HG02973 (cell line): ENCODE measurements at regions not wholly inside any gene's neighbourhood (a gene's known extent, or its start where the extent isn't known, plus 50 kb on each side); places are given as distances from the start of the nearest gene placed in this dataset.

Experiments
- ATAC-seq: cut with Tn5 transposase; IDR thresholded peaks from one replicate; pipeline ENCODE4 v1.9.1; 2021; ENCODE audit warnings: moderate library complexity; ENCODE audit not compliant: unreplicated experiment

DNA sequence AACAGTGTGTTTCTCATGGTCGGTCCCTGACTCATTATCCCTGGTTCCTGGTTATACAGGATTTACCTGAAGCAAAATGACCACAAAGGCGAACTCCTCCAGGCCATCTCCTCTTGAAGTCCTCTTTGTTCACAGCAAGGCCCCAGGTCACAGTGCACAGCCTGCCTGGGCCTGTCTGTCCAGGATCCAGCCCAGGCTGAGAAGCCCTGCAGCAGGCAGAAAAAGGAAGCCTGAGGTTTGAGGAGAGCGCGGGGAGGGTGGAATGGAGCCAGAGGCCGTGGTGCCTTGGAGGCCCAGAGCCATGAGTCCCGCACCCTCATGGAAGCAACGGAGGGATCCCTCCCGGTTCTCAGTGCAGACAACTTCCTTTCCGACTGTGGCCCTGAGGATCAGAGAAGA lies 136.8 kb upstream of the IRF2BP2 start:
- ATAC-seq: no peak

DNA sequence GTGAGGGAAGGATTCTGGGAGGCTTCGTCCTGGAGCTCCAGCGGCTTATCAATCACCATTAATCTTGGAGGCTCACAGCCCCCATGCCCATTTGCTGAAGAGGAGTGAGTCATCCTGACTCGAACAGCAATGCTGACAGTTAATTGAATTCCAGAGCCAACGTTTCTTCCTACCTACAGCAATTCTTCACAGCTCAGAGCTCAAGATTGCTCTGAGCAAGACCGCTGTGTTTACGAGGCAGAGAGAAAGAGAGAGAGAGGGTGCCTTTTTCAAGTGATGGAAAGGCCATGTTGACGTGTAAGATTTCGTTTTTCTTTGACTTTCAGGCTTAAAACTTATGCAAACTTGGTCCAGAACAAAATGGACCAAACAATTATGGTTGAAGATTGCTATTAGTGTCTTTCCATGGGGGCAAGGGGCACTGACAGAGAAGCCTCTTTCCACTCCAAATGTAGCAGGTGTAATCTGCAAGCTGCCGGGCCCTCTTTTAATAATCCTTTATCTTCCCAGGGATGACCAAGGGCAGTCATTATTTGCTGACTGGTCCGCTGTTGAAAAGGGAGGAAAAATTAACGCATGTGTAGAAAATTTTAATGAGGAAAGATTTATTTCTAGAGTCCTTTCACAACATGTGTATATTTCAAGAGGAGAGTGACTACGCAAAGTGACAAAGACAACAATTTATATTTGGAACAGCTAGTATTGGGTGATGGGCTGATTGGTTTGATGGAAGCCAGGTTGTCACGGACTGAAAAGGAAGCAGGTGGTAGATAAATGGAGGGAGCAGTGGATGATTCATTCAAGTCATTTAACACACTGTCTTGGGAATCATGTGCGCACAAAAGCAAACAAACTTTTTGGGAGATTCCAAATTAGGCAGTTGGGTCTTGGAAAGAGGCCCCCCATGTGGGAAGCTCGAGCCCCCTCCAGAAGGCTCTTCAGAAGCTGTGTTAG lies 136.1 kb upstream of the IRF2BP2 start:
- no peak for ATAC-seq

GRCh38 chr1:234745276-234745675 lies 135.3 kb upstream of the IRF2BP2 start:
- ATAC-seq: no peak

- no peak for ATAC-seq
Measured at GRCh38 chr1:234743791-234744611, 134.0 kb upstream of the IRF2BP2 start.

GRCh38 chr1:234742622-234743021 lies 132.6 kb upstream of the IRF2BP2 start:
- ATAC-seq: no peak

DNA sequence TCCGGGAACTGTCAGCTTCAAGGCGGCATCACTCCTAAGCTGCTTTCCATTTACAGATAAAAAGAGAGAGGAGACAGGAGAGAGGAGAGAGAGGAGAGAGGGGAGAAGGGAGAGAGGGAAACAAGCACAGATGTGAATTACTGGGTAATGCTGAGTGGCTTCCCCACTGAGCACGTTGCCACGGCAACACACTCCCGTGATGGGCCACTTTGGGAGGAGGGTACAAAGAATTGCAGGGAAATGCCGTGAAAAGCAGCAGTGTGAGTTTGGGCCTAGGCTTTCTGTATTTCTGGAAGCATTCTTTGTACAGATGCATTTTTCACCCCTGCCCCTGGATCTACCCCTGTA lies 128.0 kb upstream of the IRF2BP2 start:
- no peak for ATAC-seq

GRCh38 chr1:234735916-234736315 lies 125.9 kb upstream of the IRF2BP2 start:
- no peak for ATAC-seq

GRCh38 chr1:234735476-234735875 lies 125.5 kb upstream of the IRF2BP2 start:
- no peak for ATAC-seq

GRCh38 chr1:234734869-234735268 lies 124.9 kb upstream of the IRF2BP2 start:
- ATAC-seq: no peak

DNA sequence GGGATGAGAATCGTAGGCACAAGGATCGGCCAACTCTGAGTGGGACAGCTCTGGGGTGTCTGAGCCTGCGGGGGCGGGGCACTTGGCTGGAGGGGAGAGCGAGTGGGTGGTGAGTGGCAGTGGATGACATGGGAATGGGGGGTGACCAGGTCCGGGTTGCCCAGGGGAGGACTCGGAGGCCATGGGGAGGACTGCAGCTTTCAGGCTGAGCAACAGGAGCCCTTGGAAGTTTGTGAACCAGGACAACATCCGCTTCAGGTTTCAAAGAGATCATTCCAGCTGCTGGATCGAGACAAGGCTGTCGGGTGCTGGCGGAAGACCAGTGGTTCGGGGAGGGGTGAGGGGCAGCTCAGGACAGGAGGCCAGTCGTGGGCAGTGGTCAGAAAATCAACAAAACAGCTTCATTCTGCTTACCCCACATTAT lies 124.4 kb upstream of the IRF2BP2 start:
- ATAC-seq: no peak

GRCh38 chr1:234733427-234733826 lies 123.4 kb upstream of the IRF2BP2 start:
- ATAC-seq: no peak

- ATAC-seq: no peak
Measured at GRCh38 chr1:234732671-234733390, 122.9 kb upstream of the IRF2BP2 start.

- ATAC-seq: no peak
Measured at GRCh38 chr1:234732260-234732659, 122.3 kb upstream of the IRF2BP2 start.

DNA sequence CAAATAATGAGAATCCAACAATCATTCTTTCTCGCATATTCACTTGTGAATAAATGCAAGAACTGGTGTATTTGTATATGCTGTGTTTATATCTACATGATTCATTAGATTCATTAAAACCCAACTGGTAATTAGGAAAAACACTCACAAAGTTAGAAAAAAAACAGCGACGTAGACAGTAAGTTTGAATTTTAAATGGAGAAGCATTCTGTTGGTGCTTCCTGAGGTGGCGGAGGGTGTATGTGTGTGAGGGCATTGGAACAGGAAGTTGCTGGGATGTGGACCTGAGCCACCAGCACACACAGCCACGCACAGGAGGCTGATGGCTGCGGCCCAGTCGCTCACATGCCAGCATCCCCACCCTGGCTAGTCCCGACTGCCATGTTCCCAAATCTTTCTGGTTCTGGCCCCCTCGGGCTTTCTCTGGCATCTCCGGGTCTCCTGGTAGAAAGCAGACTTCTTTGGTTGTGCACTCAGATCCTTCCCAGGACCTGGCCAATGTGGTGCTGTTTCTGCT lies 121.6 kb upstream of the IRF2BP2 start:
- ATAC-seq: peak; percentile 13

DNA sequence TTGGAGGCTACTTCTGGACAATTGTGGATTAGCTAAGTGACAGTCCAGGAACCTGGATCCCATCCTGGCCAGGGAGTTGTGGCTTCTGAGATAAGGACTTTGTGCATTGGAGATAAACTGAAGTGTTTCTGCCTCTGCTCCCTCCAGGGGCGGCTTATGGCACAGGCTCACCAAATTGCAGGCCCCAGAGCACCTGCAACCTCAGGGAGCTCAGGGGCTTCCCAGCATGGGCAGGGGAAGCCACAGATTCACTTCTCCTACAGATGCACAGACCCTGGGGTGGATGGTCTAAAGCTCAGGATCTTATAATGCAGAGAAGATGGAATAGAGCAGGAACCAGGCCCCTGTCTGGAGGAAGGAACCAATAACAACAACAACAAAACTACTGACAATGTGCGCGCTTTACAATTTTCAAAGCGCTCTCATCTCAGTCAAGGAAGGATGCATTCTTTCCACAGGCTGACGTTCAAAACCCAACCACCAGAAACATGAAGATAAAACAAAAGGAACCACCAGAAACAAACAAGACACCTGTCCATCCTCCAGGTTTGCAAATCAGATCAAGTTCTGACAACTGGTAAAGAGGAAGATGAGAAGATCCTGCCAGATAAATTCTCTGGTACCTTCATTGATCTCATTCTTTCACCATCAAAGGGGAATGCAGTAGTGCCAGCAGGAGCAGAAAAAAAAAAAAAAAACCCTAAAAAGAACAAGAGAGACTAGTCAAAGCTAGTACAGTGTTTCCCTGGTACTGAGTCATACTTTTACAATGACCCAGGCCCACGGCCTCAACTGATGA lies 121.0 kb upstream of the IRF2BP2 start:
- ATAC-seq: peak; percentile 52

GRCh38 chr1:234730475-234730769 lies 120.4 kb upstream of the IRF2BP2 start:
- peak; percentile 2 for ATAC-seq

DNA sequence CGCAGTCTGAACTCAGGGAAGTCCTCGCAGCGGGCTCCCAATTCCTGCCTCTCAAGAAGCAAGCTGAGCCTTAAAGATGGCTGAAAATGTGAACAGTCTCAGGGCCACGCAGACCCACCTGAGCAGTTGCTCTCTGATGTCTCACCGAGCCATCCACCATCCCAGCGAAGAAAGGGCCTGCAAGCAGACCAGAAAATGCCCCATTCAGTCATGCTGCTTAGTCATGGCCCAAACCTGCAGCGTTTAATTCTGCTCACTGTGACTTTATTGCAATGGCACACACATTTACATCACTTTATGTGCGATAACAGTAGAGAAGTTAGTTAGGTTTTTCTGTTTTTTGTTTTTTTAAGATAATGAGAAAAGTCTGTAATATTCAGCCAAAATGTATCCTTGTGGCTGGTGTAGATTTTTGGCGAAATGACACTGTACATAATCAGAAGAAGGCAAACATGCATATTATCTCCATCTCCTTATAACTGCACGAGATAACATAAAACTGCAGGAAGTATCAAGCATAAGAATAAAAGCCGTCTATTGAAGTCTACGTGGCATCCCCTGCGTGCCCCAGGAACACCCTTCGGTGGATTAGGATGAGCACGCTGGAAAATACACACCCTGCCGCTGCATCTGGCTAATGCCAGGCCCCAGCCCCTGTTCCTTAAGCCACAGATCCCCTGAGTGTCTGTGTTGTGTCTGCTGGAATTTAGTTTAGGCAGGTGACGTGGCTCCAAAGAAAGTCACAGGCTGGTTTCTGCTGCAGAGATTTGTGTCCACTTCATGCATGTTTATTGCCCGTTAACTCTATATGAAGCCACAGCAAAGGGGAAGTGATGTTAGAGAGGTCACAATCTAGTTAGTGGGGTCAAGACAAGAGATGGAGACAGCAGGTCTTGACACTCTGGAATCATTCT lies 119.8 kb upstream of the IRF2BP2 start:
- no peak for ATAC-seq

GRCh38 chr1:234728740-234729139 lies 118.8 kb upstream of the IRF2BP2 start:
- ATAC-seq: no peak
